NCI-H128 (cell line): ENCODE measurements at regions not wholly inside any gene's neighbourhood (a gene's known extent, or its start where the extent isn't known, plus 50 kb on each side); places are given as distances from the start of the nearest gene placed in this dataset.
"Not testable (repeated sequence)": the region's sequence is repeated elsewhere in the genome, so short reads cannot be mapped to it uniquely, and the experiment has no call there.

Experiments
- DNase-seq: peaks from one replicate; lab custom pipeline; 2025; ENCODE audit not compliant: unreplicated experiment; lab: John Stamatoyannopoulos, UW

DNA sequence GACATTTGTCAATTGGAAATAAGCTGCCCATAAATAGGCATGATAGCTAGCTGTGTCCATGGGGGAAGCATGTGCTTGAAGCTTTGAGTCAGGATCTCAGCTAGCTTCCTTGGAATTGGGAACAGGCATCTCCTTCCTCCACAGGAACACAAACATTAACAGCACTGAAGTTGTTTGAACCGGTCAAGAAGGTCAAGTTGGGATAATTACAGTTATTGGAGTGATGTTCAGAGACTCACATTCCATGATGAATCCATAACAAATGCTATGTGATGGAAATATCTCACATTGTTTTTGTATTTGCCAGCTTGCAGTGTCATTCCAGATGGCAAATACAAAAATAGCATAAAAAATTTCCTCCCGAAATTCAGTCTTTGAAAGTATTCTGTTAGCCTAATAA lies 347.6 kb upstream of the SMIM21 start:
- no peak for DNase-seq

DNA sequence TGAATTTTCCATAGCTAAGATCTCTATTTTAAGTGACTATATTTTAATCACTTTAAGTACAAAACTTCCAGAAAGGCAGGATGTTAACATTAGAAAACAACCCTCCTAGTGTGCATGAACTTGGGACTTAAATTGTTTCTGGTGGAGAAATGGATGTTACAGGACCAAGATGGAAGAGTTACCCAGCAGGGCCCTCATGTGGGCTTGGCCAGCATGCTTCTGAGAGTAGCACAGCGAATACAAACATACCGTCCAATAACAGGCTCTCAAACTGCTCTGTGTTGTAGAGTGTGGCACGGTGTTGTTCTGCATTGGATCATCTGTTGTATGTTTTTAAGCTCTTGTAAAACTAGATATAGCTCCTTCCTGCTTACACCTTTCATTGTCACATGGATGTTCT lies 346.1 kb upstream of the SMIM21 start:
- no peak for DNase-seq

DNA sequence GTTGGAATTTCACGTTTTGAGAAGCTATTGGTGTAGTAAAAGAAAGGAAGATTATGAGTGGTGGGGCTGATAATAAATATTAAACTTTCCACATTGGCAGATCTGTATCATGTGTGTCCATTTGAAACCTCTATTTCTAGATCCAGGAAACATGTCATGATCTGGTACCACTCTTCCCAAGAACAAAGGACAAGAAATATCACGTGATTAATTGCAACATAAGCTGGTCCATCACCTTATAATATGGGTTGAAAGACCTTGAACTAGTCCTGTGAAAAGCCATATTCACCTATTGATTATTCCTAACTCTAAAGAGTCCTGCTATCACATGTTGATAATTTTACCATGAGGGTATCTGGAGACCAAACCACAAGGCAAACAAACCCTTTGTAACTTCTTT lies 335.3 kb upstream of the SMIM21 start:
- DNase-seq, result no peak

DNA sequence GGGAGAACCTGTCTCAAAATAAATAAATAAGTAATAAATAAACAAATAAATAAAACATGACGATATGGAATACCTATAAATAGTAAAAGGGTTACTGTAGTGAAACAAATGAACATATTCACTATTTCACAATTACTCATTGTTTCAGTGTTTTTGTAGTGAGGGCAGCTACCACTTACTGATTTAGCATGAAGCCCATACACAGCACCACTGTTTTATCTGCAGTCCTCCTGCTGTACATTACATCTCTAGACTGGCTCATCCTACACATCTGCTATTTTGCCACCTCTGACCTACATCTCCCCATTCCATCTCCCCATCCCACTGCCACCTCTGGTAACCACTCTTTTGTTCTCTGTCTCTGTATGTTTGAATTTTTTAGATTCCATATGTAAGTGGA lies 332.7 kb upstream of the SMIM21 start:
- DNase-seq, result no peak

DNA sequence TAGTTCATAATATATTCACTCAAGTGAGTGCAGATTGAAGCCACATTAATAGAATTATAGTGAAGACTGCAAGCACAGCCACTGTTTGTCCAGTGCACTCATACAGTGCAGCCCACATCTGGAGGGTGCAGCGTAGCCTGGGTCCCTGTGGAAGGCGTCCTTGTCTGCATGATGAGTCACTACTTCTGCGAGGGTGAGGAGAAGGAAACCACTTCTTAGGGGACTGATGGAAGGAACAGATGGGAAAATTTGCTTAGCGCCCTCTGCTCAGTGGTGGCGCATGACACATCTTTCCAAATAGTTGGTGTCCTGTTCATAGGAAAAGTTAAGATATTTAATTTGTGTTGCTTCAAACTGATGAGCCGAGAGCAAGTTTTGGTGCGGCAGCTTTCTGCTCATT lies 330.4 kb upstream of the SMIM21 start:
- DNase-seq, result no peak

DNA sequence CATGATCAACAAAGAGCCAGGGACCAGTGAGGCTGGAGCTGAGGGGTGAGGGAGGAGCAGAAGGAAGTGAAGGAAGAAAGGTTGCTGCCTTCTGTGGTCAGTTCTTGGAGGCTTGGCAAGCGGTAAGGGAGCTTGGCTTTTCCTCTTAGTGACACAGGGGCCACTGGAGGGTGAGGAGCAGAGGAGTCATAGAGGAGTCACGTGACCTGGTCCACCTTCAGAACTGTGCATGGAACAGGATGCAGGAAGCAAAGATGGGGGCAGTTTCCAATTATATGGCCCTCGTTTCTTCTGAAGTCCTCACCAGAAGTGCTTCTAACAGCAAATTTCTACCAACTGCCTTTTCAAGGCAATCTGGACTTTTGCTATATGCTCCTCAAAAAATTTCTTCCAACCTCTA lies 326.9 kb upstream of the SMIM21 start:
- DNase-seq, result no peak

DNA sequence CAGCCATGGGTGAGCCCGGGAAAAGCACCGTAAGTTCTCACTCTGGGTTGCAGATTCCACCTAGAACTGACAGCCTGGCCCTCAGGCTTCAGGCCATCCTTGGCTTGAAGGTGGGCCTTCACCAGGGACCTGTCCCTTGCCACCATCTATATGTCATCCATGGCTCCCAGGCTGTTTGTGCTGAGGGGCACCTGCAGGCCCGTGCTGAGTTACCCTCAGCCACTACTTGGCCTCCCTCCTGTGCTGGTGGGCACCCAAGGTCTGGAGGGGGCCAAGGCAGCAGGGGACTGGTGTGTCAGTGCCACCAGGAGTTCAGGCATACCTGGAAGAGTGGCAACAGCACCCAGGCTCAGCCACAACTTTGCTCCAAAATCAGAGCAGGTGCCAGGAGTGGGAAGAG lies 326.2 kb upstream of the SMIM21 start:
- DNase-seq, result no peak

GRCh38 chr18:75752740-75753263 lies 325.3 kb upstream of the SMIM21 start:
- no peak for DNase-seq

DNA sequence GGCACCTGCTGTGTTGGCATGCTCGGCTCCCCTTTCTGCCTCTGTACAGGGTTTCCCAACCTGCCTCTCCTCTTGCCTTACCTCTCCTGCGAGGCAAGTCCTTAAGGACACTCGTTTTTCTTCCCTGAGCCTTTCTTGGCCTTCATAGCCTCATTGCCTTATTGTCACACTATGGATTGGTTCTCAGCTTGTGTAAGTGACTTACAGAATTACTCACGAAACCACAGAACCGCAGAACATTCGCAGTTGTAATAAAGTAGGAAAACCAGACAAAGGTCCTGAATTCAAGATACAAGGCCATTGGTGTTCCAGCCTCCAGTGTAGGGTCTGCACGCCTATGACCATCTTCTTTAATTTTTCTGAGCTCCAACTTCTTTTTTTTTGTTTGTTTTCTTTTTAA lies 317.6 kb upstream of the SMIM21 start:
- DNase-seq, result no peak

- no peak for DNase-seq
These were observed 315.0 kb upstream of the SMIM21 start for GRCh38 chr18:75742516-75742915.

DNA sequence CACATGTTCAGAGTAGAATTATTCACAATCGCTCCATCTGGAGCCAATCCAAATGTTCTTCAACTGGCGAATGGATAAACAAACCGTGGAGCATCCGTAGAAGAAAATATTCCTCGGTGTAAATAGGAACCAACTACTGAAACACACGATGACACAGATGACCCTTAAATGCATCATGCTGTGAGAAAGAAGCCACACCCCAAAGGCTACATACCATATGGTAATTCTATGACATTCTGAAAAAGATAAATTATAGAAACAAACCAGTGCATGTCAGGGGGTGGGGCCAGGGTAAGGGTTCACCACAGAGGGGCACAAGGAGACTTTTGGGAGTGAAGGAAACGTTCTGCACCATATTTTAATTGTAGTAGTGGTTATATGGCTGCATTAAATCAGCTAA lies 312.2 kb upstream of the SMIM21 start:
- DNase-seq, result no peak

DNA sequence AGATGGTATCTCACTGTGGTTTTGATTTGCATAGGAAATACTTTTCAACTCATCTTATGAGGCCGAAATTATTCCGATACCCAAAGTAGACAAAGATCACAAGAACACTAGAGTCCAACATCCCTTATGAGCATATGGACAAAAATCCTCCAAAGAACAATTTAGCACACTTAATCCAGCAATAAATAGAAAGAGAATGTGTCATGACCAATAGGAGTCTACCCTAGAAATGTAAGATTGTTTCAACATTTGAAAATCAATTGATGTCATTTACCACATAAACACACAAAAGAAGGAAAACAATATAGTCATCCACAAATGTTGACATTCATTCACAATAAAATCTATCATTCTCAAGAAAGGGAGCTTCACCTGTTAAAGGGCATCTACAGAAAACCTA lies 307.8 kb upstream of the SMIM21 start:
- no peak for DNase-seq

GRCh38 chr18:75730249-75730648 lies 302.7 kb upstream of the SMIM21 start:
- DNase-seq, result no peak

DNA sequence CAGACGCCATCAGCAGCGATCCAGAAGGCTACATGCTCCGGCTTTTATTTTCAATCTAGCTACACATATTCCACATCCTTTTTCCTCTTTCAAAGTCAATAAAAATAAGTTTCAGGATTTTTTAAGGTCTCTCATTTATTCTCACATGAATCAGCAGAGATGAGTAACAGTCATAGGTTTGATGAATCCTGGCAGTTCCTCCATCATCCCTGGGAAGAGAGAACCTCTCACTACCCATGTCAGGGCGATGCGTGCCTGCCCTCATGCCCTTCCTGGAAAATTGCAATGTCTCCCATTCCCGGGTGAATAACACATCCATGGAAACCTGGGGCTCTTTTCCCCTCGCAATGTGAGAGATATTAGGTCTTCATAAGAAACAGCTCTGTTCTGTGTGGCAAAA lies 301.1 kb upstream of the SMIM21 start:
- DNase-seq, result no peak

DNA sequence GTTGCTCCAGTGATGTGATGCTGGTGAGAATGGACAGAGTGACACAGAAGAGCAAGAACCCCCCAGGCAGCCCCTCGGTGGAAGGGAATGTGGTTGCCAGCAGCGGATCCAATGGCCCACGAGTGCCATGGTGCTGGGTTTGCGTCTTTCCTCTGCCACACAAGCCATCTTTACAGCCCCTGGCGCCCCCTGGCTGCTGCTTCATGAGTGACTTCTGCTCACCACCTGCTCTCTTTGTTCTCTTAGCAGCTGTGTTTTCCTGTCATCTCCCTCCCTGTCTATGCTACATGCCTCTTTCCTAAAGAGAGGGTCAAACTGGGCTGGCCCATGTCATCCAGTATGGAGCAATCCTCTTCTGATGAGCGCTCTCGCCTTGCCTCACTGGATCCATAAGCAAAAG lies 300.0 kb upstream of the SMIM21 start:
- no peak for DNase-seq

DNA sequence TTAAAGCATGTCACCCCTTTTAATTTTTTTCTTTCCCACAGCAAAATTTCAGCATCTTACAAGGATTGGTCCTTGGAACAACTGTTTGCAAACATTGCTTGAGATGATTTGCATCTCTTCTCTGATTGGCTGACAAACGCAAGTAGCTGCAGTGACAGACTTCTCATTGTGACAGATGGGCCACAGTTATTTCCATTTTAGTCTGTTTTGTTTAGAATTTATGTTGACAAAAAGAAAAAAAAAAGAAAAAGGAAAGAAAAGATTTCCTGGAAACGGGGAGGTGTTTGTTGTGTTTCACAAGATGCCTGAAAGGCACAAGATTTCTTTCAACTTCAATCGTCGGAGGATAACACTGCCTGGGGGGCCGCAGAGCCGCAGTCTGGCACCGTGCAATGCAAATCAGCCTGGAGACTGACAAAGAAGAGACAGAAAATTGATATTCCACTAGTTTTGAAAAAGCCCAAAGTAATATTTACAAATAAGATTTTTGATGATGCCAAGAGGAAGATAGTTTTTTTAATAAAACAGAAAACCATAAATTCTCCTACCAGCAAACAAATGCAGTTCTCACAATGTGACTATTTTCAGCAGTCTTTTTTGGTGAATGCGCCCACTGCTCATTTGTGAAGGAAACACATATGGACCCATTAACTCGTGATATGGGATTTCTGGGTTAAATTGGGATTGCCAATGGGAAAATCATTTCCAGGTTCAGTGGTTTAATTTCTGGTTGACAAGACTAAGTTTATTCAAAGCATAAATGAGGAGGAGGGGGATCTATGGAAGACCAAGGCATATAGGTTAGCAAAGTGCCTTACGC lies 296.2 kb upstream of the SMIM21 start:
- DNase-seq, result no peak

- no peak for DNase-seq
These were observed 287.3 kb upstream of the SMIM21 start for GRCh38 chr18:75714766-75715165.

DNA sequence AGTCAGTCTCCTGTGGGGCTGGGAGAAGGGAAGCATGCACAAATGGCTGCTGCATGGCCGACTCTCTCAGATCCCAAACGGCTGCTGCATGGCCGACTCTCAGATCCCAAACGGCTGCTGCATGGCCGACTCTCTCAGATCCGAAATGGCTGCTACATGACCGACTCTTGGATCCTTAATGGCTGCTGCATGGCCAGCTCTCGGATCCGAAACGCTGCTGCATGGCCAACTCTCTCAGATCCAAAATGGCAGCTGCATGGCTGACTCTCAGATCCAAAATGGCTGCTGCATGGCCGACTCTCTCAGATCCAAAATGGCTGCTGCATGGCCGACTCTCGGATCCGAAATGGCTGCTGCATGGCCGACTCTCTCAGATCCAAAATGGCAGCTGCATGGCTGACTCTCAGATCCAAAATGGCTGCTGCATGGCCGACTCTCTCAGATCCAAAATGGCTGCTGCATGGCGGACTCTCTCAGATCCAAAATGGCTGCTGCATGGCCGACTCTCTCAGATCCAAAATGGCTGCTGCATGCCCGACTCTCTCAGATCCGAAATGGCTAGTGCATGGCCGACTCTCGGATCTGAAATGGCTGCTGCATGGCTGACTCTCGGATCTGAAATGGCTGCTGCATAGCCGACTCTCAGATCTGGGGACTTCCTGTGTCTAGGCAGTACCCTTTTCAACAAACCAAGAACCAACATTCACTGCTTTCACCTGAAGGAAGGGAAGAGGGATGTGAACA lies 284.8 kb upstream of the SMIM21 start:
- DNase-seq, result not testable (repeated sequence)

DNA sequence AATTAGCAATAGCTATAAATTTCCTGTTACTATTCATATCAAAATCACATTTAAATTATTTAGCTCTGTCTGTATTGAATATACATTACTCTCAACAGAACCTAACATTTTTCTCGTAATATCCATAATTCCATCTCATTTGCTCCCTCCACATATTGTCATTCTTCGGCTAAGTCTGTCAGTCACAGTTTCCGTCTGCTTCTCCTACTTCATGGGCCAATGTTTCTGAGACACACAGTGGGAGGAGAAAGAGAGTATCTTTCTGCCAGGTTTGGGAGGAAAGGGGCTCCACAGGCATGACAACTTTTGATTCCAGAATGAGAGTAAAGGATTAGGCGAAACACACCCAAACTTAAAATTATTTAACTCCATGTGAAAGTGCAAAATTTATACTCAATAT lies 273.1 kb upstream of the SMIM21 start:
- DNase-seq, result no peak

GRCh38 chr18:75698861-75699260 lies 271.4 kb upstream of the SMIM21 start:
- no peak for DNase-seq

- DNase-seq, result no peak
These were observed 270.0 kb upstream of the SMIM21 start for GRCh38 chr18:75697493-75697892.

DNA sequence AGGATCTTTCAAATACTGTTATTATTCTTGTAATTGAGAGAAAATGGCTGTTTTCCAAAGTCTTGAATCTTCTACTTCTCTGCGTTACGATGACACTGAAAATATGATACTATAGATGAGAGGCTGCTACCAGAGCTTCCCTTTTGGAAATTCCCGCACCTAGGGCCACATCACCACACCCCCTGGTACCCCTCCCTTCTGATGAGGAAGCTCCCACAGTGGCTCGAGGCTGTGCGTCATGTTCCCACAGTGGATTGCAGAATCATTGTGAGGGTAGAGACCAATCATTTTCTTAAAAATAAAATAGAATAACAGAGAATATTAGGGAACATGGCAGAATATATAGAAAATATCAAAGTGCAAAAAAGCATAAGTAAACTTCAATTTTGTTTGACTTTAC lies 268.9 kb upstream of the SMIM21 start:
- DNase-seq, result no peak
